Sigmoid colon (tissue), 6 donors: ENCODE measurements at regions not wholly inside any gene's neighbourhood (a gene's known extent, or its start where the extent isn't known, plus 50 kb on each side); places are given as distances from the start of the nearest gene placed in this dataset.

ENCODE experiments used
- DNase-seq: peaks from one replicate; pipeline ENCODE4 v3.0.0-alpha.2; 2019
- H3K27ac ChIP-seq, 4 donors: fragments of 200-600 bp; sonication (generic); one replicate each; pipeline ENCODE4 v1.5.1; 2016 to 2019; ENCODE audit warnings: mild to moderate bottlenecking in 1 of 4
- H3K27me3 ChIP-seq, 3 donors: fragments of 200-600 bp; sonication (generic); one replicate each; pipeline ENCODE4 v1.5.1; 2019; ENCODE audit warnings: mild to moderate bottlenecking in 1 of 3
- H3K36me3 ChIP-seq, 4 donors: fragments of 200-600 bp; sonication (generic); one replicate each; pipeline ENCODE4 v1.5.1; 2016 to 2019
- H3K4me1 ChIP-seq, 4 donors: fragments of 200-600 bp; sonication (generic); one replicate each; pipeline ENCODE4 v1.5.1; 2017 to 2019
- H3K4me3 ChIP-seq, 4 donors: fragments of 200-600 bp; sonication (generic); one replicate each; pipeline ENCODE4 v1.5.1; 2017 to 2019; ENCODE audit warnings: mild to moderate bottlenecking in 2 of 4, moderate library complexity in 1 of 4
- H3K9me3 ChIP-seq, 4 donors: fragments of 200-600 bp in 3 of 4; sonication (generic) in 3 of 4; one replicate each; pipeline versions ENCODE4 v1.5.1 to v1.6.1; 2013 to 2019
- CTCF ChIP-seq, 4 experiments: fragments of 450-650 bp in 3 of 4; fragments of 200-600 bp in 1 of 4; IDR thresholded peaks; one replicate each; pipeline ENCODE4 v1.5.1; 2016 to 2019; ENCODE audit warnings: antibody characterized with exemption in 4 of 4, mild to moderate bottlenecking in 3 of 4, moderate library complexity in 2 of 4
- EP300 ChIP-seq, 4 donors: sonication (generic); formaldehyde crosslinking; IDR thresholded peaks; one replicate each; pipeline ENCODE4 v1.6.1; 2017; ENCODE audit warnings: antibody characterized with exemption in 4 of 4
- POLR2A ChIP-seq, 2 donors: fragments of 450-650 bp; IDR thresholded peaks; one replicate each; pipeline ENCODE4 v1.6.1; 2016; ENCODE audit warnings: antibody characterized with exemption in 2 of 2, mild to moderate bottlenecking in 2 of 2, moderate library complexity in 2 of 2
- POLR2AphosphoS5 ChIP-seq, 4 donors: sonication (generic); formaldehyde crosslinking; IDR thresholded peaks; one replicate each; pipeline ENCODE4 v1.6.1; 2017; ENCODE audit warnings: antibody characterized with exemption in 4 of 4
- WGBS, 2 donors: extraction: QIAGEN DNeasy Blood & Tissue Kit; methylation state at CpG; one replicate each; pipeline ENCODE4 v1.1.7; 2013; 5-methylcytosine and 5-hydroxymethylcytosine counted together
- intact Hi-C: fragments of 100-400 bp; cut with DNase I; formaldehyde crosslinking; loops from one replicate; pipeline ENCODE4 v1.15.1; 2023
- donor health status: healthy with polysubstance abuse.
- donor health status: healthy.

GRCh38 chr18:27546991-27547390 is 361.9 kb upstream of the CHST9 start:
- TF ChIP-seq CTCF (IDR thresholded peaks at IDR 0.05) (no peak), POLR2A (IDR thresholded peaks at IDR 0.05) (no peak)
- H3K36me3 ChIP-seq = no peaks in the 10 kb centered on the region
- no peaks in the 10 kb centered on the region for H3K27me3 ChIP-seq
- intact Hi-C loops = no loop called here
- H3K4me3 ChIP-seq = no peak overlapping the region
- no peak for DNase-seq
- no peaks in the 10 kb centered on the region for H3K4me1 ChIP-seq
- H3K27ac ChIP-seq = no peak overlapping the region
- WGBS, 2 donors = 87% methylated on average over 3 of the region's 3 CpGs
- H3K9me3 ChIP-seq = no peaks in the 10 kb centered on the region

- no peaks in the 10 kb centered on the region for H3K27me3 ChIP-seq
- H3K9me3 ChIP-seq = no peaks in the 10 kb centered on the region
- DNase-seq = no peak
- no peak for TF ChIP-seq POLR2A (IDR thresholded peaks at IDR 0.05)
- TF ChIP-seq CTCF (IDR thresholded peaks at IDR 0.05) = no peak
- no peak for TF ChIP-seq POLR2AphosphoS5 (IDR thresholded peaks at IDR 0.05)
- TF ChIP-seq EP300 (IDR thresholded peaks at IDR 0.05) = no peak
- intact Hi-C loops = no loop called here
- no peaks in the 10 kb centered on the region for H3K36me3 ChIP-seq
- no peaks in the 10 kb centered on the region for H3K4me1 ChIP-seq
- no peak overlapping the region for H3K27ac ChIP-seq
- no peak overlapping the region for H3K4me3 ChIP-seq
Observed at GRCh38 chr18:27544206-27544605, 359.1 kb upstream of the CHST9 start.

GRCh38 chr18:27541293-27541692 is 356.2 kb upstream of the CHST9 start:
- H3K27me3 ChIP-seq = no peaks in the 10 kb centered on the region
- no peaks in the 10 kb centered on the region for H3K9me3 ChIP-seq
- WGBS, 2 donors = 77 to 89% methylated on average over 3 of the region's 3 CpGs
- TF ChIP-seq POLR2AphosphoS5 (IDR thresholded peaks at IDR 0.05) = no peak
- no peak for TF ChIP-seq CTCF (IDR thresholded peaks at IDR 0.05)
- no peak for TF ChIP-seq EP300 (IDR thresholded peaks at IDR 0.05)
- no peak for TF ChIP-seq POLR2A (IDR thresholded peaks at IDR 0.05)
- DNase-seq = no peak
- no peaks in the 10 kb centered on the region for H3K36me3 ChIP-seq
- no peaks in the 10 kb centered on the region for H3K4me1 ChIP-seq
- no peak overlapping the region for H3K27ac ChIP-seq
- H3K4me3 ChIP-seq = no peak overlapping the region
- intact Hi-C loops = no loop called here

GRCh38 chr18:27540111-27540510 is 355.0 kb upstream of the CHST9 start:
- WGBS, 2 donors = 18 to 24% methylated on average over 6 of the region's 6 CpGs
- DNase-seq = no peak
- TF ChIP-seq CTCF (IDR thresholded peaks at IDR 0.05) (no peak), POLR2AphosphoS5 (IDR thresholded peaks at IDR 0.05) (no peak), POLR2A (IDR thresholded peaks at IDR 0.05) (no peak), EP300 (IDR thresholded peaks at IDR 0.05) (no peak)
- H3K4me3 ChIP-seq = no peak overlapping the region
- H3K27ac ChIP-seq = no peak overlapping the region
- H3K36me3 ChIP-seq = no peaks in the 10 kb centered on the region
- no peaks in the 10 kb centered on the region for H3K4me1 ChIP-seq
- intact Hi-C loops = no loop called here
- no peaks in the 10 kb centered on the region for H3K27me3 ChIP-seq
- no peaks in the 10 kb centered on the region for H3K9me3 ChIP-seq

GRCh38 chr18:27528925-27529521 is 343.9 kb upstream of the CHST9 start:
- intact Hi-C loops = no loop called here
- Histone ChIP-seq H3K27ac (no peak overlapping the region), H3K27me3 (no peaks in the 10 kb centered on the region), H3K4me3 (no peak overlapping the region), H3K4me1 (no peaks in the 10 kb centered on the region), H3K9me3 (no peaks in the 10 kb centered on the region), H3K36me3 (no peaks in the 10 kb centered on the region)
- no peak for DNase-seq
- WGBS, 2 donors = 86 to 90% methylated on average over 2 of the region's 2 CpGs
- no peak for TF ChIP-seq EP300 (IDR thresholded peaks at IDR 0.05)
- no peak for TF ChIP-seq CTCF (IDR thresholded peaks at IDR 0.05)
- TF ChIP-seq POLR2A (IDR thresholded peaks at IDR 0.05) = no peak
- no peak for TF ChIP-seq POLR2AphosphoS5 (IDR thresholded peaks at IDR 0.05)
